Gastrocnemius medialis (tissue), 4 donors: ENCODE measurements at regions not wholly inside any gene's neighbourhood (a gene's known extent, or its start where the extent isn't known, plus 50 kb on each side); places are given as distances from the start of the nearest gene placed in this dataset.

ENCODE experiments used
- CTCF ChIP-seq, 5 experiments: fragments of 450-650 bp in 3 of 5; fragments of 200-600 bp in 2 of 5; sonication (generic) in 2 of 5; IDR thresholded peaks in 4 of 5; conservative IDR thresholded peaks in 1 of 5; 1 replicate in 4 of 5; 2 replicates in 1 of 5; pipeline ENCODE4 v1.5.1; 2016 to 2019; ENCODE audit warnings: antibody characterized with exemption in 5 of 5, mild to moderate bottlenecking in 3 of 5, moderate library complexity in 3 of 5
- POLR2A ChIP-seq, 2 donors: fragments of 450-650 bp; IDR thresholded peaks; one replicate each; pipeline ENCODE4 v1.6.1; 2017; ENCODE audit warnings: antibody characterized with exemption in 2 of 2, mild to moderate bottlenecking in 2 of 2, moderate library complexity in 2 of 2

GRCh38 chr3:64830681-64831080, 142.9 kb upstream of the ADAMTS9 start:
- TF ChIP-seq CTCF (IDR thresholded peaks at IDR 0.05 in 4 of 5, conservative IDR thresholded peaks at IDR 0.05 in 1 of 5) (no peak), POLR2A (IDR thresholded peaks at IDR 0.05) (no peak)
